ENCODE measurements at regions not wholly inside any gene's neighbourhood (a gene's known extent, or its start where the extent isn't known, plus 50 kb on each side); places are given as distances from the start of the nearest gene placed in this dataset.

DNA sequence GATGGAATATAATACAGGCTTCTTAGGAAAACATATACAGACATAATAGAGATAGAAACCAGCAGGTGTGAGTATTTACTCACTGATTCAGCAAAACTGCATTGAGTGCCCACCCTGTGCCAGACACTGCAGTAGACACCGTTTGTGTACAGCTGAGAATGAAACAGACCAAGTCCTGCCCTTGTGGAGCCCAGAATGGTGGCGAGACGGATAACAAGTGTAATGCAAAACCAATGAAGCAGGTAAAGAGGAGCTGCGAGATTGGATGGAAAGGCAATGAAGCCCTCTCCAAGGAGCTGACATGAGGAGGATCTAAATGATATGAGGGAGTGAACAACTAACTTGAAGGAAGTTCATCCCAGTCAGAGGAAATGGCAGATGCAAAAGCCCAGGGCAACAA is 256.4 kb downstream of the MEX3B start:
- H3K4me3 ChIP-seq (ENCODE audit: low read depth, low read length), result no peak overlapping the region
- TF ChIP-seq, protein P1, sequence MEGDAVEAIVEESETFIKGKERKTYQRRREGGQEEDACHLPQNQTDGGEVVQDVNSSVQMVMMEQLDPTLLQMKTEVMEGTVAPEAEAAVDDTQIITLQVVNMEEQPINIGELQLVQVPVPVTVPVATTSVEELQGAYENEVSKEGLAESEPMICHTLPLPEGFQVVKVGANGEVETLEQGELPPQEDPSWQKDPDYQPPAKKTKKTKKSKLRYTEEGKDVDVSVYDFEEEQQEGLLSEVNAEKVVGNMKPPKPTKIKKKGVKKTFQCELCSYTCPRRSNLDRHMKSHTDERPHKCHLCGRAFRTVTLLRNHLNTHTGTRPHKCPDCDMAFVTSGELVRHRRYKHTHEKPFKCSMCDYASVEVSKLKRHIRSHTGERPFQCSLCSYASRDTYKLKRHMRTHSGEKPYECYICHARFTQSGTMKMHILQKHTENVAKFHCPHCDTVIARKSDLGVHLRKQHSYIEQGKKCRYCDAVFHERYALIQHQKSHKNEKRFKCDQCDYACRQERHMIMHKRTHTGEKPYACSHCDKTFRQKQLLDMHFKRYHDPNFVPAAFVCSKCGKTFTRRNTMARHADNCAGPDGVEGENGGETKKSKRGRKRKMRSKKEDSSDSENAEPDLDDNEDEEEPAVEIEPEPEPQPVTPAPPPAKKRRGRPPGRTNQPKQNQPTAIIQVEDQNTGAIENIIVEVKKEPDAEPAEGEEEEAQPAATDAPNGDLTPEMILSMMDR (conservative IDR thresholded peaks at IDR 0.05; ENCODE audit: low read depth, low read length), result no peak
- DNase-seq (ENCODE audit: low read depth), result no peak

DNA sequence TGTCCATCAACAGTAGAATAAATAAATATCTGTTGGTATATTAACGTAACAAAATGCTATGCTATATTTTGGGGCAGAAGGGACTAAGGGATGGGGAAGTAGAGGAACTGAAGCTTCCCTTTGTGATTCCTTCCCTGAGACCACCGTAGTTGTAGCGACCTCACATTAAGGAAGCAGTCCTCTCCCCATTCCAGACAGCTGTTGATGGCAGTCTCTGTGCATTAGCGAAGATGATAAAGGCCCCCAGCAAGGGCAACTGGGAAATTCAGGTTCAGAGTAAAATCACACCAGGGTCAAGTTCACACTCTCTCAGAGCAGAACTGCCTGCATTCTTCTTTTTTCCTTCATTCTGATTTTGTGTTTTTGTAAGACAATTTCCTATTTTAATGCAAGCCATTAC is 259.0 kb downstream of the MEX3B start:
- no peak for DNase-seq (ENCODE audit: low read depth)
- TF ChIP-seq, protein P1 (conservative IDR thresholded peaks at IDR 0.05; ENCODE audit: low read depth, low read length), result no peak
- no peak overlapping the region for H3K4me3 ChIP-seq (ENCODE audit: low read depth, low read length)

DNA sequence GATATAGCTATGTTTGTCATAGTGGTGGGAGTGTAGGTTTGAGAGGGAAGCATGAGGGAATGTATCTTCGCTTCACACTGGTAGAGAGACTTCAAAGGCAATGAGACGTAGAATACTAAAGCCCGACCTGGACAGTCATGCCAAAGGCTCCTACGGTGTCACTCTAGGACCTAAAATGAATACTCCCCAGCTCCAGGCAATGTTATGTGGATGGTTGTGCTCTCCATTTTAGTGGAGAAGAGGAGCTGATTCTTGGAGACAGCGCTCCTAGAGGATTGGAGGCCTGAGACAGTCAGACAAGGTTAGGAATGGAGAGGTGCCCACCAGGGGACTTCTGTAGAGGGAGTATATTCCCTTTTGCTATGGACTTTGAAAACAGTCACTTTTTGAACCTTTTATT is 260.1 kb downstream of the MEX3B start:
- DNase-seq (ENCODE audit: low read depth), result no peak
- TF ChIP-seq, protein P1 (conservative IDR thresholded peaks at IDR 0.05; ENCODE audit: low read depth, low read length), result no peak
- H3K4me3 ChIP-seq (ENCODE audit: low read depth, low read length), result no peak overlapping the region

DNA sequence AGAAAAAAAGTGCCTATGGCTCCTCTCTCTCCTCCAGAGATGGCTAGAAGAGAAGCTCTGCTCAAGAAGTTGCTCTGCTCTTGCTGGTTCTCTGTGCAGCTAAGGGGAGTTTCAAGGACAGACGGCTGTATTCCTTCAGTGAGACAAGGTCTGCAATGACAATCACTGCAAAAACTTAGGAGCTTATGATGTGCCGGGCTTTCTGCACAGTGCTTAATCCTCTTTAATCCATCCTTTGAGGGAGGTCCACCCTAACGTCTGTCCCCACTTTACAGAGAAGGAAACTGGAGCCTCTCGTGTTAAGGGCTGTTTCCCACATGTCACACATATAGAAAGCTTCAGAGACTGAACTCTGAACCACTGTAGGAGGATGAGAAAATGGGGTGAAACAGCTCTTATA is 260.6 kb downstream of the MEX3B start:
- DNase-seq (ENCODE audit: low read depth), result no peak
- no peak overlapping the region for H3K4me3 ChIP-seq (ENCODE audit: low read depth, low read length)
- TF ChIP-seq, protein P1 (conservative IDR thresholded peaks at IDR 0.05; ENCODE audit: low read depth, low read length), result no peak

DNA sequence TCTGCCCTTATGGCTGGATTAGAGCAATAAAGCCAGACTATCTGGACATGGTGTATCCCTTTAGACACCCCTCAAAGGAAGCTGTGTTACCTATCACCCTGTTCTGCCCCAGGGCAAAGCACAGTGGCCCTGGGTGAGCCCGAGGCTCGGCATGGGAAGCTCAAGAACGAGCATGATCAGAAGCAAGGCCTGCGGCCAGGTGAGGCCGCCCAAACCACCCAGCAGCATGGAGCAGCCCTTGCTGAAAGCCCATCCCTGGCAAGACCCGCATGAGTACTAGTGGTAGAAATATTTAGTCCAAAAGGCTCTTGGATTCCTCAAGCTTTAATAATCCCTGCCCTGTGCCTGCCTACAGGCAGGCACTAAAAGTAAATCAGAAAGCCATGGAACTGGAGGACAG is 261.1 kb downstream of the MEX3B start:
- no peak for DNase-seq (ENCODE audit: low read depth)

DNA sequence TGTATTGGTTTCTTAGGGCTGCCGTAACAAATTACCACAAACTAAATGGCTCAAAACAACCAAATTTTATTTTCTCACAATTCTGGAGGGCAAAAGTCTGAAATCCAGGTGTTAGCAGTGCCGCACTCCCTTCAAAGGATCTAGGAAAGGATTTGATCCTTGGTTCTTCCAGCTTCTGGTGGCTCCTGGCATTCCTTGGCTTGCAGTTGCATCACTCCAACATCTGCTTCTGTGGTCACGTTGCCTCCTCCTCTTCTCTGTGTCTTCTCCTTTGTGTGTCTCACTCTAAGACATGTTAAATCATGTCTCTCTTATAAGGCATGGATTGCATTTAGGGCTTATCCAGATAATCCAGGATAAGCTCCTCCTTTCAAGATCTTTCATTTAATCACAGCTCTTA is 262.2 kb downstream of the MEX3B start:
- DNase-seq (ENCODE audit: low read depth), result no peak
- TF ChIP-seq, protein P1 (conservative IDR thresholded peaks at IDR 0.05; ENCODE audit: low read depth, low read length), result no peak
- H3K4me3 ChIP-seq (ENCODE audit: low read depth, low read length), result no peak overlapping the region

More for the DNA sequence above, 261.1 kb downstream of the MEX3B start:
- TF ChIP-seq, protein P1 (conservative IDR thresholded peaks at IDR 0.05; ENCODE audit: low read depth, low read length), result no peak
- no peak overlapping the region for H3K4me3 ChIP-seq (ENCODE audit: low read depth, low read length)

DNA sequence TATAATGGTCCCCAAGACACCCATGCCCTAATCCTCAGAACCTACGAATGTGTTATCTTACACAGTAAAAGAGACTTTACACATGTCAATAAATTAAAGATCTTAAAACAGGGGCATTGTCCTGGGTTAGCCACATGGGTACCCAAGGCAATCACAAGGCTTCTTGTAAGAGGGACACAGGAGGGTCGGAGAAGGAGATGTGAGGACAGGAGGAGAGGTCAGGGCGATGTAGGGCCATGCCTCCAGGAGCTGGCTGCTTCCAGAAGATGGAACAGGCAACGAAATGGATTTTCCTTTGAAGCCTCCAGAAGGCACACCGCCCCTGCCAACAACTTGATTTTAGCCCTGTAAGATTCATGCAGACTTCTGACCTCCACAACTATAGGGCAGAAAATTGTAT is 262.7 kb downstream of the MEX3B start:
- no peak for DNase-seq (ENCODE audit: low read depth)
- no peak overlapping the region for H3K4me3 ChIP-seq (ENCODE audit: low read depth, low read length)
- TF ChIP-seq, protein P1 (conservative IDR thresholded peaks at IDR 0.05; ENCODE audit: low read depth, low read length), result no peak
